Common myeloid progenitor, CD34-positive (primary cell): ENCODE measurements at regions not wholly inside any gene's neighbourhood (a gene's known extent, or its start where the extent isn't known, plus 50 kb on each side); places are given as distances from the start of the nearest gene placed in this dataset.

Source experiments
- CTCF ChIA-PET: fragments of 350-600 bp; sonication (Branson Sonifier 250); formaldehyde crosslinking; loops from one replicate; lab custom pipeline; 2021; ENCODE audit warnings: antibody characterized with exemption; lab: Charles Lee
- POLR2A ChIA-PET: fragments of 350-600 bp; sonication (Branson Sonifier 250); formaldehyde crosslinking; loops from one replicate; lab custom pipeline; 2021; ENCODE audit warnings: antibody characterized with exemption; lab: Charles Lee
- DNase-seq, 3 donors: peaks; one replicate each; pipeline versions ENCODE4 v3.0.0 to v3.0.0-alpha.2; 2013
- H3K27ac ChIP-seq, 2 experiments: 1 replicate in 1 of 2; 2 replicates in 1 of 2; pipeline ENCODE4 v1.7.0; 2013; ENCODE audit warnings: inconsistent platforms in 2 of 2, low read length in 2 of 2, mild to moderate bottlenecking in 2 of 2, low read depth in 1 of 2, moderate library complexity in 1 of 2; ENCODE audit not compliant: severe bottlenecking in 2 of 2, insufficient read depth in 1 of 2, poor library complexity in 1 of 2
- H3K27me3 ChIP-seq, 5 experiments: replicated peaks in 2 of 5; 1 replicate in 3 of 5; 2 replicates in 2 of 5; pipeline versions ENCODE4 v1.6.1 to v1.7.0; 2013; ENCODE audit warnings: low read length in 4 of 5, mild to moderate bottlenecking in 2 of 5, moderate library complexity in 2 of 5, inconsistent platforms in 1 of 5; ENCODE audit not compliant: insufficient read depth in 5 of 5, control insufficient read depth in 4 of 5
- H3K36me3 ChIP-seq, 4 experiments: 1 replicate in 2 of 4; 2 replicates in 2 of 4; pipeline versions ENCODE4 v1.6.1 to v1.7.0; 2013; ENCODE audit warnings: low read length in 3 of 4, control low read depth in 1 of 4, mild to moderate bottlenecking in 1 of 4; ENCODE audit not compliant: control insufficient read depth in 4 of 4, insufficient read depth in 4 of 4
- H3K4me1 ChIP-seq, 4 experiments: 1 replicate in 3 of 4; 2 replicates in 1 of 4; pipeline versions ENCODE4 v1.6.1 to v1.7.1; 2013; ENCODE audit warnings: low read length in 3 of 4, mild to moderate bottlenecking in 3 of 4, control low read depth in 1 of 4, inconsistent platforms in 1 of 4, moderate library complexity in 1 of 4; ENCODE audit not compliant: control insufficient read depth in 4 of 4, insufficient read depth in 4 of 4; ENCODE audit errors: control extremely low read depth in 1 of 4
- H3K4me3 ChIP-seq, 7 experiments: 1 replicate in 4 of 7; 2 replicates in 3 of 7; pipeline versions ENCODE4 v1.5.1 to v1.7.0; 2013; ENCODE audit warnings: mild to moderate bottlenecking in 7 of 7, low read length in 6 of 7, moderate library complexity in 6 of 7, inconsistent platforms in 2 of 7, low read depth in 2 of 7, control low read depth in 1 of 7; ENCODE audit not compliant: insufficient read depth in 4 of 7, control insufficient read depth in 1 of 7; ENCODE audit errors: extremely low read depth in 1 of 7
- H3K9me3 ChIP-seq, 5 experiments: 1 replicate in 4 of 5; 2 replicates in 1 of 5; pipeline versions ENCODE4 v1.6.1 to v1.7.1; 2013; ENCODE audit warnings: low read length in 4 of 5, mild to moderate bottlenecking in 2 of 5, inconsistent platforms in 1 of 5, low read depth in 1 of 5, moderate library complexity in 1 of 5; ENCODE audit not compliant: control insufficient read depth in 4 of 5, insufficient read depth in 2 of 5; ENCODE audit errors: control extremely low read depth in 1 of 5
- WGBS: methylation state at CpG from one replicate; pipeline ENCODE4 v1.1.5; 2013; ENCODE audit not compliant: insufficient coverage; 5-methylcytosine and 5-hydroxymethylcytosine counted together

- POLR2A ChIA-PET = no interaction called here
- H3K4me1 ChIP-seq = no peaks in the 10 kb centered on the region
Measured at GRCh38 chr4:36753048-36753447, 471.6 kb downstream of the DTHD1 start.

GRCh38 chr4:36757580-36758311, 476.3 kb downstream of the DTHD1 start:
- no peaks in the 10 kb centered on the region for H3K36me3 ChIP-seq
- 31% methylated on average over 3 of the region's 3 CpGs for WGBS

More at GRCh38 chr4:36753048-36753447, 471.6 kb downstream of the DTHD1 start:
- CTCF ChIA-PET = interaction anchor here (0.6 kb wide), 1 partner anchor 670 kb away, joined by 3 read pairs; no protein-coding TSS in a partner anchor
- Histone ChIP-seq H3K27ac (no peak overlapping the region), H3K4me3 (no peak overlapping the region), H3K27me3 (no peaks in the 10 kb centered on the region), H3K36me3 (no peaks in the 10 kb centered on the region), H3K9me3 (no peaks in the 10 kb centered on the region)
- WGBS = 90% methylated on average over 3 of the region's 3 CpGs
- no peak for DNase-seq

GRCh38 chr4:36758312-36759178, 477.1 kb downstream of the DTHD1 start:
- Histone ChIP-seq H3K27me3 (no peaks in the 10 kb centered on the region), H3K36me3 (no peaks in the 10 kb centered on the region), H3K27ac (no peak overlapping the region), H3K4me1 (no peaks in the 10 kb centered on the region), H3K9me3 (no peaks in the 10 kb centered on the region), H3K4me3 (no peak overlapping the region)
- DNase-seq = no peak
- CTCF ChIA-PET = no interaction called here
- 47% methylated on average over 5 of the region's 9 CpGs for WGBS
- POLR2A ChIA-PET = no interaction called here

More at GRCh38 chr4:36757580-36758311, 476.3 kb downstream of the DTHD1 start:
- H3K4me3 ChIP-seq = no peak overlapping the region
- POLR2A ChIA-PET = no interaction called here
- no peak for DNase-seq
- no peaks in the 10 kb centered on the region for H3K27me3 ChIP-seq
- H3K27ac ChIP-seq = no peak overlapping the region
- no peaks in the 10 kb centered on the region for H3K9me3 ChIP-seq
- H3K4me1 ChIP-seq = no peaks in the 10 kb centered on the region
- CTCF ChIA-PET = no interaction called here

GRCh38 chr4:36761607-36762006, 480.2 kb downstream of the DTHD1 start:
- ChIA-PET POLR2A (no interaction called here), CTCF (no interaction called here)
- no peaks in the 10 kb centered on the region for H3K4me1 ChIP-seq
- H3K27ac ChIP-seq = no peak overlapping the region
- DNase-seq = no peak
- H3K27me3 ChIP-seq = no peaks in the 10 kb centered on the region
- H3K4me3 ChIP-seq = no peak overlapping the region
- WGBS = 96% methylated on average over 4 of the region's 4 CpGs
- no peaks in the 10 kb centered on the region for H3K36me3 ChIP-seq
- H3K9me3 ChIP-seq = no peaks in the 10 kb centered on the region

- H3K9me3 ChIP-seq = no peaks in the 10 kb centered on the region
- DNase-seq = no peak
- no peak overlapping the region for H3K27ac ChIP-seq
- no peaks in the 10 kb centered on the region for H3K36me3 ChIP-seq
- H3K27me3 ChIP-seq = no peaks in the 10 kb centered on the region
- WGBS = no CpG with 5 or more reads among the region's 1 CpG
- POLR2A ChIA-PET = interaction anchor here (1.1 kb wide), 1 partner anchor 9 kb away, joined by 4 read pairs; no protein-coding TSS in a partner anchor
- no peaks in the 10 kb centered on the region for H3K4me1 ChIP-seq
- H3K4me3 ChIP-seq = no peak overlapping the region
- CTCF ChIA-PET = no interaction called here
Measured at GRCh38 chr4:36763814-36764213, 480.7 kb upstream of the NWD2 start.

GRCh38 chr4:36767596-36767995, 476.9 kb upstream of the NWD2 start:
- H3K27ac ChIP-seq = no peak overlapping the region
- CTCF ChIA-PET = no interaction called here
- H3K9me3 ChIP-seq = no peaks in the 10 kb centered on the region
- no peaks in the 10 kb centered on the region for H3K36me3 ChIP-seq
- POLR2A ChIA-PET = no interaction called here
- WGBS = no CpG with 5 or more reads among the region's 1 CpG
- no peak overlapping the region for H3K4me3 ChIP-seq
- H3K4me1 ChIP-seq = no peaks in the 10 kb centered on the region
- no peaks in the 10 kb centered on the region for H3K27me3 ChIP-seq
- no peak for DNase-seq
